DND-41 (cell line): ENCODE measurements at regions not wholly inside any gene's neighbourhood (a gene's known extent, or its start where the extent isn't known, plus 50 kb on each side); places are given as distances from the start of the nearest gene placed in this dataset.

Source experiments
- CTCF ChIP-seq: IDR thresholded peaks from 2 replicates; pipeline ENCODE4 v1.5.1; 2012; ENCODE audit warnings: borderline replicate concordance, low read length, moderate library complexity, mild to moderate bottlenecking; ENCODE audit not compliant: poor library complexity, severe bottlenecking; ENCODE audit errors: extremely low read depth
- EZH2 ChIP-seq: IDR thresholded peaks from 3 replicates; pipeline ENCODE4 v1.6.1; 2012; ENCODE audit warnings: borderline replicate concordance, low read depth, mild to moderate bottlenecking, moderate library complexity, low read length, inconsistent platforms; ENCODE audit not compliant: severe bottlenecking

DNA sequence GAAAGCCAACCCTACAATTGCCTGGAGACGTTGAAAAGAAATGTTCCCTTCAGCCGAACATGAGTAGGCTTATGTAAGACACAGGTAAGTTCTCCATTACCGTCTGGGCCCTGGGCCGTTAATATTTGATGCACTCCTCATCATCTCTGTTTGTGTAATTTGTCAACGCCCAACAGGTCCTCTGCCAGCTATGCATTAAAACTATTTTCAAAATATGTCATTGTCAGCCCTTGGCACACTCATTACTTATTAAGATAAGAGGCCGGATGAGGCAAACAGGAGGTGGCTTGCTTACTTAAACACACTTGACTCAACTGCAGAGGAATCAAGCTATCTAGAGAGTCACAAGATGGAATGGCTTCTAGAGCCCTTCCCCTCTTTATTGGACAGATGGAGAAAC lies 544.9 kb downstream of the TOX3 start:
- TF ChIP-seq CTCF (no peak), EZH2 (no peak)
